ENCODE measurements at regions not wholly inside any gene's neighbourhood (a gene's known extent, or its start where the extent isn't known, plus 50 kb on each side); places are given as distances from the start of the nearest gene placed in this dataset.

- Histone ChIP-seq H3K4me1 (replicated peaks; ENCODE audit: insufficient read depth) (no peaks in the 10 kb centered on the region), H2AFZ (no peak overlapping the region), H3K79me2 (ENCODE audit: low read depth) (no peaks in the 10 kb centered on the region), H3K27me3 (ENCODE audit: insufficient read depth, low read depth) (no peaks in the 10 kb centered on the region), H3K9me3 (ENCODE audit: insufficient read depth, low read depth) (no peaks in the 10 kb centered on the region), H3F3A (ENCODE audit: insufficient read depth, low read depth) (no peaks in the 10 kb centered on the region), H3K27ac (no peak overlapping the region), H3K36me3 (ENCODE audit: low read depth) (no peaks in the 10 kb centered on the region), H4K20me1 (ENCODE audit: insufficient read depth) (no peaks in the 10 kb centered on the region), H3K4me3 (no peak overlapping the region), H3K9me2 (ENCODE audit: insufficient read depth) (no peaks in the 10 kb centered on the region; the same call in 1 of the 2 replicates), H3K4me2 (no peak overlapping the region)
- ChIA-PET POLR2A (ENCODE audit: unreplicated experiment) (no interaction called here), CTCF (no interaction called here)
- intact Hi-C loops (cut with micrococcal nuclease; ENCODE audit: unreplicated experiment) = no loop called here
- BruUV-seq (replicated peaks) = no TSS peak
- no peak for DNase-seq
- TF ChIP-seq CTCF (conservative IDR thresholded peaks at IDR 0.05) (no peak), EZH2 (IDR thresholded peaks at IDR 0.05; ENCODE audit: low read depth) (no peak)
These were observed 251.6 kb downstream of the GATA3 start for GRCh38 chr10:8305876-8306652.

DNA sequence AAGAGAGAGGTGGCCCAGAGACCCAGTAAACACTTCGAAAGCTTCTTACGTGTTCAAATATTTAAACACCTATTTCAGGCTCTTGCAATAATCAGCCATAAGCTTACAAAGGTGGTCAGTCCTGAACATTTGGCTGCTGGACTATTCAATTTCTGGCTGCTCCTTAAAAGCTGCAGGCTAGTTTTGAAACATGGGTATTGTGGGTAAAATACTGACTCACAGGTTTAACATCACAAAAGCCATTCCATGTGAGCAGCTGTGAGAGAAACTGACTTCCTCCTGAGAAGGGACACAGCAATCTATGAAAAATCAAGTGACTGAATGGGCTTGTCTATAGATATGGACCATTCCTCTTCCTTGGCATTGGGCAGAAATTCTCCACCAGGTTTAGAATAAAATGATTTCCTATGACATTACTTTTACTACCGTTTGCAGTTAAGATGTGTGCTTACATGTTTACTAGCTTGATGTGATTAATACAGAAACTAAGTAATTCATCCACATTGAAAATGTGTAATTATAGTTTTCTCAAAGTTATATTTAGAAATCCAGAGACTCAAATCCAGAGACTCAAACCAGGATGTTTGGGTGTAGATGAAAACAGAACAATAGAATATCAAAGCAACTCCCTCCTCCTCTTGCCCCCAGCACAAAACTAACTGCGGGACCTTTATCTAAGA is 252.3 kb downstream of the GATA3 start:
- H3K4me3 ChIP-seq = no peak overlapping the region
- no peak overlapping the region for H2AFZ ChIP-seq
- no peak for DNase-seq
- no peaks in the 10 kb centered on the region for H4K20me1 ChIP-seq (ENCODE audit: insufficient read depth)
- intact Hi-C loops (cut with micrococcal nuclease; ENCODE audit: unreplicated experiment) = no loop called here
- H3F3A ChIP-seq (ENCODE audit: insufficient read depth, low read depth) = no peaks in the 10 kb centered on the region
- H3K4me1 ChIP-seq (replicated peaks; ENCODE audit: insufficient read depth) = no peaks in the 10 kb centered on the region
- no peaks in the 10 kb centered on the region for H3K27me3 ChIP-seq (ENCODE audit: insufficient read depth, low read depth)
- no TSS peak for BruUV-seq (replicated peaks)
- H3K79me2 ChIP-seq (ENCODE audit: low read depth) = no peaks in the 10 kb centered on the region
- ChIA-PET CTCF (no interaction called here), POLR2A (ENCODE audit: unreplicated experiment) (no interaction called here)
- H3K27ac ChIP-seq = no peak overlapping the region
- H3K4me2 ChIP-seq = no peak overlapping the region
- H3K36me3 ChIP-seq (ENCODE audit: low read depth) = no peaks in the 10 kb centered on the region
- TF ChIP-seq CTCF (conservative IDR thresholded peaks at IDR 0.05) (no peak), EZH2 (IDR thresholded peaks at IDR 0.05; ENCODE audit: low read depth) (no peak)
- no peaks in the 10 kb centered on the region; the same call in 1 of the 2 replicates for H3K9me2 ChIP-seq (ENCODE audit: insufficient read depth)
- no peaks in the 10 kb centered on the region for H3K9me3 ChIP-seq (ENCODE audit: insufficient read depth, low read depth)

- H4K20me1 ChIP-seq (ENCODE audit: insufficient read depth) = no peaks in the 10 kb centered on the region
- no peak overlapping the region for H2AFZ ChIP-seq
- no peak for DNase-seq
- H3K27me3 ChIP-seq (ENCODE audit: insufficient read depth, low read depth) = no peaks in the 10 kb centered on the region
- no peaks in the 10 kb centered on the region for H3K4me1 ChIP-seq (replicated peaks; ENCODE audit: insufficient read depth)
- ChIA-PET POLR2A (ENCODE audit: unreplicated experiment) (no interaction called here), CTCF (no interaction called here)
- BruUV-seq (replicated peaks) = no TSS peak
- no peak overlapping the region for H3K4me2 ChIP-seq
- H3K36me3 ChIP-seq (ENCODE audit: low read depth) = no peaks in the 10 kb centered on the region
- intact Hi-C loops (cut with micrococcal nuclease; ENCODE audit: unreplicated experiment) = no loop called here
- no peaks in the 10 kb centered on the region for H3K79me2 ChIP-seq (ENCODE audit: low read depth)
- no peaks in the 10 kb centered on the region for H3F3A ChIP-seq (ENCODE audit: insufficient read depth, low read depth)
- no peak for TF ChIP-seq EZH2 (IDR thresholded peaks at IDR 0.05; ENCODE audit: low read depth)
- H3K9me3 ChIP-seq (ENCODE audit: insufficient read depth, low read depth) = no peaks in the 10 kb centered on the region
- H3K4me3 ChIP-seq = no peak overlapping the region
- no peak overlapping the region for H3K27ac ChIP-seq
- no peaks in the 10 kb centered on the region for H3K9me2 ChIP-seq (ENCODE audit: insufficient read depth)
These were observed 256.4 kb downstream of the GATA3 start for GRCh38 chr10:8310930-8311329.
